HK-2 (cell line): ENCODE measurements at regions not wholly inside any gene's neighbourhood (a gene's known extent, or its start where the extent isn't known, plus 50 kb on each side); places are given as distances from the start of the nearest gene placed in this dataset.
"Not testable (repeated sequence)": the region's sequence is repeated elsewhere in the genome, so short reads cannot be mapped to it uniquely, and the experiment has no call there.

Experiments used
- DNase-seq: peaks from one replicate; pipeline ENCODE4 v3.0.0-alpha.2; 2018; ENCODE audit not compliant: unreplicated experiment

DNA sequence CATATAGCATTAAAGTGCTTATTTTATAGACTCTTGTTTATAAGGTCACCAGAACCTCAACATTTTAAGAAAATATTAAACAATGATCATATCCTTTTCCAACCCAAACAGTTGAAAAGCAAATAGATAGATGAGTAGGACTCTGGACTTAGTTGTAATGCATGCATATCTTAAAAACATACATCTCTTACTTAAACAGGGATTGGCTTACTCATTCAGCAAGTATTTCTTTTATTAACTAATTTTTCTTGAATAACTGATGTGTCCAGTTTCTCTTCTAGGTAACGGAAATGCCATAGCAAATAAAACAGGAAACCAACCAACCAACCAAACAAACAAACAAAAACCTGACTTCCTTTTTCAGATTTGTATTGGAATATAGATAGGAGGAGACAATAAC is 70.9 kb upstream of the NBPF4 start:
- no peak for DNase-seq

DNA sequence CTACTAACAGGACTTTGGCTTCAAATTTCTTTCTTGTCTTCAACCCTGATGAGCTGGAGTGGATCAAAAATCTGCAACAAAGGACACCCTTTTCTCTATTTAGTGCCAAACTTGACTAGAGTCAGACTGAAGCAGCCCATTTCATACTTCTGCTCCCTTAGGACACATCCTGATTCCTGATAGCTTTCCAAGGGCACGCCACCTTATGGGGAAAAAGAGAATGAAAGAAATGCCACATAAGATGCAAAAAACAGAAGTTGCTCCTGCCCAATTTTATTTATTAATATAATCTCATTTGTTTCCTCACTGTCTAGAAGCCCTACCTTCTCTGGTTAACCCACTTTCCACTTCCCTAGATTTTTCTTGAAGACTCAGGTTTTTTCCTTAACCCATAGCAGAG is 72.7 kb upstream of the NBPF4 start:
- DNase-seq = no peak

DNA sequence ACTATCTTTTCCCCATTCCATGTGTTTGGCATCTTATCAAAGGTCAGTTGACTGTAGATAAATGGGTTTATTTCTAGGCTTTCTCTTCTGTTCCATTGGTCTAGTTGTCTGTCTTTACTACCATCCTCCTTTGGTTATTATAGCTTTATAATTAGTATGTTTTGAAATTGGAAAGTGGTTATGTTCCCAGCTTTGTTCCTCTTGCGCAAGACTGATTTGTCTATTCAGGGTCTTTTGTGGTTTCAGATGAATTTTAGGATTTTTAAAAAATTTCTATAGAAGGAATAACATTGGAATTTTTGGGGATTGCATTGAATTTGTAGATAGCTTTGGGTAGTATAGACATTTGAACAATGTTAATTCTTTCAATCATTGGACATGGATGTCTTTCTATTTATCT is 77.0 kb upstream of the NBPF4 start:
- DNase-seq = no peak

DNA sequence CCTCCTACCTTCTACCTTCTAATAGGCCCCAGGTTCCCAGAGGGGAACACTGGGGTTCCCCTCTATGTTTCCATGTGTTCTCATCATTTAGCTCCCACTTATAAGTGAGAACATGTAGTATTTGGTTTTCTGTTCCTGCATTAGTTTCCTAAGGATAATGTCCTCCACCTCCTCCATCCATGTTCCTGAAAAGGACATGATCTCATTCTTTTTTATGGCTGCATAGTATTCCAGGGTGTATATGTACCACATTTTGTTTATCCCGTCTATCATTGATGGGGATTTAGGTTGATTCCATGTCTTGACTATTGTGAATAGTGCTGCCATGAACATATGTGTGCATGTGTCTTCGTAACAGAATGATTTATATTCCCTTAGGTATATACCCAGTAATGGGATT is 81.5 kb upstream of the NBPF4 start:
- DNase-seq = not testable (repeated sequence)

DNA sequence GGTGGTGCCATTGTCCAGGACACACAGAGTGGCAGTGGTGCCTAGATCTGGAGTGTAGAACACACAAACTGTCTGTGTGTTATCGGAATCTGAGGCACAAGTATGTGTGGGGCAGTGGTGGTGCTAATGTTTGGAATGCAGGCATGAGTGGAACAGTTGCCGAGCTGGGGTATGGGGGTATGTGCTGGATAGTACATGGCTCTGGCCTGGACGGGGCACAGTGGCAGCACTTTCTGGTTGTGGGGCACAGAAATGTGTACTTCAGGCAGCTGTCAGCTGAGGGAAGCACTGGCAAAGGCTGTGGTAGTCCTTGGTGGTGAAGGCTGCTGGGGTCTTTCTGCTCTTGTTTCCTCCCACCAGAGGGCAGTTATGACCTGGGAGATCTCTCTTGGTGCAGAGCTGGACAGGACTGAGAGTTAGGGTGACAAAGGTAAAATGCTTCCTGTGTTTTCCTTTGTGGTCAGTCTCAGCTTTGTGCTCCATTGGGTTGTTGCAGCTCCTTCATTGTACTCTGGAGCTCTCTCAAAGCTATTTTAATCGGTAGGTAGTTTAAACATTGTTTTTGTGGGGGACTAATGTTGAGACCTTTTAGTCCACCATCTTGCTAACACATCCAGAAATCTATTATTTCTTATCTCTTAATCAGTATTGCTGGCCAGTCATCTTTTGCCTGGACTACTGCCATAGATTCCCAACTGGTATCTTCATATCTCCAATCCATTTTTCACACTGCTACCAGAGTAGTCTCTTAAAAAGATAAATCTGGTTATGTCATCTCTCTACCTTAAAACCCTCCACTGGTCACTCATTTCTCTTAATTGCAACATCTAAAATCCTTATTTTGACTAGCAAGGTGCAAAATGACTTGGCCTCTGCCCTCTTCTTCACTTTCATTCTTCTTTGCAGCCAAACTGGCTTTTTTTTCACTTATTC is 83.9 kb upstream of the NBPF4 start:
- DNase-seq = peak; percentile 21

DNA sequence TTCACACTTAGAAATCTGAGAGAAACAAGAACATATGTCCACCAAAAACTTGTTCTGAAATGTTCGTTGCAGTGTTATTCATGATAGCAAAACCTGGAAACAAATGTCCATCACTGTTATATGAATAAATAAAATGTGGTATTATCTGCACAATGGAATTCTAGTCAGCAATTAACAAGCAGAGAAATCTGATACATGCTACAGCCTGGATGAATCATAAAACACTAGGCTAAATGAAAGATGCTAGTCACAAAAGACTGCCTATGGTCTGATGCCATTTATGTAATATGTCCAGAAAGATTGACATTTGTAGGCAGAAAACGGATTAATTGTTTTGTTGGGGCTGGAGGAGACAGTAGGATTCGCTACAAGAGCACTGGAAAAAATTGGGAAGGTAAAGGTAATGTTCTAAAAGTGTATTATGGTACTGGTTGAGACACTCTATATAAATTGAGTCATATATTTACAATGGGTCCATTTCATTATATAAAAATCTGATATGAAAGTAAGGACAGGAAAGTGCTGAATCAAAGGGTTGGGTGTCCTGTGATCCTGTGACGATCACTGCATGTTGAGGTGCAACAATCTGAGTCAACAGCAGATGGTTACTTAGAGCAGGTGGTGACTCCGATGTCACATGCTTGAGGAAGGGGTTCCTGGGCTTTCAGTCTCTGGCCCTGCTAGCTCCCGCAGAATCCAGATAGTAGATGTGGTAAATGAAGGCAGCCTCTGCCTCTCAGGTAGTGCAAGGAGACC is 102.1 kb upstream of the NBPF4 start:
- DNase-seq = no peak

DNA sequence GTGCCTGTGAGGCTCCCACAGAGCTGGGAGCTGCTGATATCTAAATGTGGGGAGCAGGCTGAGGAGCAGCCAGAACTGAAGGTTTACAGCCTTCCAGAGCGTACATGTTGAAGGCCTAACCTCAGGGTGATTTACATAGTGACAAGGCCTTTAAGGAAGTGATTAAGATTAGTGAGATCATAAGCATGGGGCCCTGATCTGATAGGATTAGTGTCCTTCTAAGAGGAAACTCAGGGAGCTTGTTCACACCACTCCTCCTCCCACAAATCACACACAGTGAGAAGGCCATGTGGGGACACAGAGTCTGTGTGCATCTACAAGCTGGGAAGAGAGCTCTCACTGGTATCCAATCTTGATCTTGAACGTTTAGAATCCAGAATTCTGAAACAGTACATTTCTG is 92.3 kb upstream of the NBPF6 start:
- DNase-seq = no peak

DNA sequence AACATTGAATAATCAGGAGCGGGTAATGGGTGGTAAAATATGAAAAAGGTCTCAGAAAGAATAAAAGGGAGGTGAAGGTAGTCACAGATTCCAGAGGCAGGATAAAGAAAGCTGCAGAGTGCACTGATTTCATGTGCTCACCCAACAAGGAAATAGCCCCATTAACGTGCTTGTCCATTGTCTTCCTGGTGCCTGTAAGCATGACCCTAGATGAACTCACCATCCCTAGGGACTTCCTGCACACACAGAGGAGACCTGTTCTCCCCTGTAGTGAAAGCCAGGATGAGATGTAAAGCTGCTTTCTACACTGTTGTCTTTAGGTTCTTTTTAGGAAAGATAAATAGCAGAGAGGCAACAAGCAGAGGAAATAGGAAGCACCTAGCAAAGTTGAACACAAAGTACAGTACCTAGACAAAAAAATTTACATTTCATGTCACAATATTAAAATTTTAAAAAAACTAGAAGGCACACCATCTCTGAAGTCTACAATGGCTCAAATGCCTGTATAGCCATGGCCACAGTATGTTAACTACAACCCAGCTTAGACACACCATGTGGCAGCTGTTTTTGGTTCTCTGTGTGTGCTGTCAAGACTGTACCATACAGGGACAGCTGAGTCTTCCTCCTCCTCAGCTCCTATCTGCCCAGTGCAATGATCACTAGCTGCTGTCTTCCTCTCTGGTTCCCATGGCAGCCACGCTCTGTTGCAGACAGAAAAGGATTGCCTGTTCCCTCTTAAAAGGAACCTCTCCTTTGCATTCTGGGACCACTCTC is 69.9 kb upstream of the NBPF6 start:
- DNase-seq = not testable (repeated sequence)
